GM19455 (cell line): ENCODE measurements at regions not wholly inside any gene's neighbourhood (a gene's known extent, or its start where the extent isn't known, plus 50 kb on each side); places are given as distances from the start of the nearest gene placed in this dataset.

ENCODE experiments used
- ATAC-seq: cut with Tn5 transposase; IDR thresholded peaks from one replicate; pipeline ENCODE4 v1.9.1; 2021; ENCODE audit not compliant: unreplicated experiment

DNA sequence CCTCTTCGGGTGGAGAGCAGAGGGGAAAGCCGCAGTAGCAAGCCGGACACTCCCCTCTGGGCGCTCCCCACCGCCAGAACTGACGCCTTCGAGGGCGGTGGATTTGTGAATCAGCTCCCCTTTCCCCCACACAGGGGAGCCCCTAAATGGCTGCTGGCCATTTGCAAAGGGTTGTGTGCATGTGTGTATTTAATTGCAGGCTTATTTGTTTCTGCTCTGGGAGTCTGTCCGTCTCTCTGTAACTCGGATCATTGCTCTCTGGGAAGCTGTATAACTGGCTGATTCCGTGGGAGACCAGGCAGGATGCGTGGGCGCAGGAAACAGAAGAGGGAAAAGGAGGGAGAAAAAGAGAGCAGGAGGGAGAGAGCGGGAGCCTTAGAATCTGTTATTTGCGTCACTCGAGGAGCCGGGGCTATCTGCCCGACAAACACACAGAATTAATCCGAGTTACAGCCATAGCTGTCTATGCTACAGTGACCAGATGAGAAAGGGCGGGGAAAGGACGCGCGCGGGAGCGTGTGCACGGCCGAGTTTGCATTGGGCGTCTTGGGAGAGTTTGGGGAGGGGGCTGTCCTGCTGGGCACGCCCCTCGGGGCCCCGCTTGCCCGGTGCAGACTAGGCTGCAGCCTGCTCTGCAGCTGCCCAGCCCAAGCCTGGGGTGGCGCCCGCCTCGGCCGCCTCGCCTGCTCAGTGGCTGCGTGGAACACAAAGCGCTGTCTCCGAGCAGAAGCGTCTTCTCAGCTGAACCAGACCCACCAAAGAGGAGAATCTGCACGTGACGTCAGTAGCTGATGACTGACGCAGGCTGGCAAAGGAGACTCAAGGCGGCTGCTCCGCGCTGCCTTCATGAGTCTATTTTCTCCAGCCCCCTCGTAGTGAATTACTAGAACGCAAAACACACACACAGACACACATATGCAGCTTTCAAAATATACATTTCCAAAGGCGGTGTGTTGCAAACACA is 105.3 kb upstream of the HSD17B12 start:
- no peak for ATAC-seq

- ATAC-seq = no peak
Observed at GRCh38 chr11:43575913-43576310, 104.6 kb upstream of the HSD17B12 start.

DNA sequence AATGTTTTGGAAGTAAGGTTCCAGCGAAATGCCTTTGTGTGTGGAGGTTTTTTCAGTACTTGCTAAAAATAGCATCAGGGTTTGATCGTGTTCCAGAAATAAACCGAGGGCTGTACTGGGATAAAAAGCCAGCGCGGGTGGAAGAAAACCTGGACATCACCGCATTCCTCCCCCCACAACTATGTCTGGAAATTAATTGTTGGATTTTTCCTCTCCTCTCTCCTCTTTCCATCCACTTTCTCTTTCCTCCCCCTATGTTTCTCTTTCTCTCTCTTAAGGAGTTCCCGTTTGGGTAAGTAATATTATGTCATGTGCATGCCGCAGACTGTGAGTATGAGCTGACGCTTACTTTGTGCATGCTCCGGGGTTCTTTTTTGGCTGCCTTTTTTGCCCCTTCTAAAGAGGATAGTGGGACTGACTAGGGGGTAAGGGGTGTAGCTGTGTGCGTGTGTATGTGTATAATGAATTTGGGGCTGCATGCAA is 104.2 kb upstream of the HSD17B12 start:
- ATAC-seq = no peak

DNA sequence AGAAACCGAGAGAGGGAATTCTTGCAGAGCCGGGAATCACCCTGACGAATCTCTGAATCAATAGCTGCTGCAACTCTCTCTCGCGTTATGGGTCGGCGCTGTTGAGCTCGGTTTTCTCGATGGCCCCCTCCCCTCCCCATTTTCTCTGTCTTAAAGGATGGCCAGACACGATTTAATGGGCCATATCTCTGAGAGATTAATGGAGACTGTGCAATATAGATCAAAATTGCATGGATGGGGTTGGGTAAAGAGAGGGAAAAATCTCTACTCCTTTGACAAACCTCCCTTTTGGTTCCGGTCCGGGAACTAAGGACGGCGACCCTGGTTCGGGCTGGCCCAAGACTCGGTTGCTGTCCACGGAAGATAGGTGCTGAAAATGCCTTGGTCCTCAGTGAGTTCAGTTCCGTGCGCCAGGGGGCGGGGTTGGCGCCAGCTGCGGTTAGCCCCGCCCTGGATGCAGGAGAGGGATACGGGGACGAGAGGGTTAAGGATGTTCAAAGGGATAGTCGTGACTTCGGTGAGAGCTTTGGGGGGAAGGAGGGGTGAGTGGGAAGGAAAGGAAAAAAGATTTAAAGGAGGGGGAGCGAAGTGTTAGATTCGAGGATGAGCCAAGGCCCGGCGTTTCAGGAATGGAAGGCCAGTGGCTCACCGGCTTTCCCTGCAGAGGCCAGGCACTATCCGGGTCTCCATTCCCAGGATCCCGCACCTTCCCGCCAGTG is 103.6 kb upstream of the HSD17B12 start:
- no peak for ATAC-seq

- no peak for ATAC-seq
Observed at GRCh38 chr11:43577566-43578264, 102.8 kb upstream of the HSD17B12 start.

GRCh38 chr11:43578346-43579170 is 102.0 kb upstream of the HSD17B12 start:
- ATAC-seq = no peak

DNA sequence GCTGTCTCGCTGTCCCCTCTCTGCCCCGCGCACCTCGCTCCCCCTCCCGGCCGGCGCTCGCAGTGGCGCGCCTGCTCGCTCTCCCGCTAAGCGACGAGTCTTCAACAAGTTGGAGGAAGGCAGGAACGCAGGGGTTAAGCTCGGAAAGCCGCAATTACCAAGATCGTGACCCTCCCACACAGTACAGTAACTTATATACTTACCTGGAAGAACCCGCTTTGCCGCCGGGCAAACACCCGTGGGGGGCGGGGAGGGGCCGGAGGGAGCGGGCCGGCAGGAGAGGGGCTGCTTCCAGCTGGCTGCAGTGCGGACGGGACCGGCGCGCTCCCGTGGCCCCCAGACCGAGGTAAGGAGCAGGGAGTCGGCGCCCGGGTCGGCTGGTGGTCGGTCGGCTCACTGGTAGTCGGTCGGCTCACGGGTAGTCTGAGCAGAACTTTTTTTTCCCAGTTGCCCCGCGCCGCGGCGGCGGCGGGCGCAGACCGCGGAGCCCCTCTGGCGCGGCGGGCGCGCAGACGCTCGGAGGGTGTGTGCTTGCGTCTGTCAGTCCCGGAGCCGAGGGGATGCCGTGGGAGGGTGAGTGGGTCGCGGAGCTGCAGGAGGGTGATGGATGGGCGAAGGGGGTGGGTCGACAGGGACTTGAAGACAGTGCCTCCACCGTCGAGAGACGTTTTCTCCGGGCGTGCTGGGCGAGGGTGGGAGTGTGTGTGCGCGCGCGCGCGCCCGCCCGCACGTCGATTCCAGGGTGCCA is 101.2 kb upstream of the HSD17B12 start:
- peak; percentile 54 for ATAC-seq

DNA sequence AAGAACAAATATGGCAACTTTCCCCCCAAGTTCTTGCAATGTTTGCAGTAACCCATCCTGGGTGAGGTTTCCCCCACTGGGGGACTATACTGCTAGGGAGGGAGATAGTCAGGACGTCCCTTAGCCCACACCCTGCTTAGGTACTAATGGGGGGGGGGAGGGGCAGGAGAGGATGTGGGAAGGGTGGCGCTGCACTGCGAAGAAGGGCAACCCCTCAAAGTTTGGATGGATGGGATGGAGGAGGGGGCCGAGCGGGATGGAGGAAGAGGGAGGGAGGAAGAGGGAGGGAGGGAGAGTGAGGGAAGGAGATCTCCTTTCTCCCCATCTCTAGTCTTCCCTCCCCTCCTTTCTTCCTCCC is 100.6 kb upstream of the HSD17B12 start:
- no peak for ATAC-seq

- no peak for ATAC-seq
Observed at GRCh38 chr11:43580735-43581369, 99.7 kb upstream of the HSD17B12 start.

DNA sequence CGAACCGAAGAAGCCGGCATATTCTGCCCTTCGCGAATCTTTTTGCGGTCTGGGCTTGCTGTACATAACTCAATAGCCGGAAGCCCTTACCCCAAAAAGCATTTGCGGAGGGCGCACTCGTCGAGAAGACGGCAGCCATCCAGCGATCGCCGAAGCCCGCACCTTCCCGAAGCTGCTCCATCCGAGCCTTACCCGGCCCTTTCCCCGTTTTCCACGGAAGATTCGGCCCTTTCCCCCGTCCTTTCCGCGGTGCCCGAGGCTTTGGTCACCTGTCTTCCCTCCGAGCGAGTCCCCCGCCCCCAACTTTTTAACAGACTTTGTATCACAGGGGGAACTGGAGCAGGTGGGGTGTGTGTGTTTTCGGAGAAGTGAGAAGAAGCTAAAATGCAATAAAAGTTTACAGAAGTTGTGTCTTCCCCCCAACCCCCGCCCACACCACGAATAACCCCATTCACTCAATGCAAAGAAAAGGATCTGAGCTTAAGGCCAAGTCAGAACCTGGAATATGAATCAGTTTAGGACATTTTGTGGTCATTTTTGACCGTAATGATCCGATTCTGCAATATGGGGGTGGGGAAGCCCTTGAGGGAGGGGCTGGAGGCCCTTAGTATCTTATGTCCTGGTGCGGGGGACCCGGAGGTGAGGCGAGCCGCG is 99.0 kb upstream of the HSD17B12 start:
- no peak for ATAC-seq

DNA sequence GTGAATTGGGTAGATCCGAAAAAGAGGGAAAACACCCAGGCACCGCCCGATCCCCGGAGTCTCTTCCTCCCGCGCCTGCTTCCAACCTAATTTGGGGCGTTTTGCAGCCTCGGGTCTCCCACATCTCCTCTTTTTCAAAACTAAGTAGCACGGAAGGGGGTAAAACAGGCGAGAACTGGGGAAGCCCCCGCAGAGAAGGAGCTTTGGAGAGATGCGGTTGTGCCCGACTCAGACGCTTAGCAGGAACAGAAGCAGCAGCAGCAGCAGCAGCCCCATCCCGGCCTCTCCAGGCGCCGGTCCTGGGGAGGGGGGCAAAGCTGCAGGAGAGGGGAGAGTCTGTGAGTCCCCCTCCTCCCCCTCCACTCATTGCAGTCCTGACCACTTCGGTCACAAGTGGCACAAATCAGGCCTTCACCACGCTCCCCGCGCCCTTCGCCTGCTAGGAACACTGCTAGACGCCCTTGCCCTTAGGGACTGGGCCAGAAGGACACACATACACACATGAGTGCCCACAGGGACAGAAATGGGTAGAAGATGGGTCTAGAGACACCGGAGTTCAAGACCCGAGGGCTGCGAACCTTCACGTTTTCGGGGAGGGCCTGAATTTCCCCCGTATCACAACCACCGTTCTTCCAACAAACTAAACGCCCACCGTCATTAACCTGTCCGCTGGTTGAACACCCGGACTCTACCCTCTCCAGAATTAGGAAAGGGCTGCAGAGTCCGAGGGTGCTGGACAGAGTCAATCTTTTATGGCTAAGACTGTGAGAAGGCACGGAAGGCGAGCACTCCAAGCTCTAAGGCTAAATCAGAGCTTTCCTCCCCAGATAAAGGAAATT is 98.3 kb upstream of the HSD17B12 start:
- ATAC-seq = no peak

DNA sequence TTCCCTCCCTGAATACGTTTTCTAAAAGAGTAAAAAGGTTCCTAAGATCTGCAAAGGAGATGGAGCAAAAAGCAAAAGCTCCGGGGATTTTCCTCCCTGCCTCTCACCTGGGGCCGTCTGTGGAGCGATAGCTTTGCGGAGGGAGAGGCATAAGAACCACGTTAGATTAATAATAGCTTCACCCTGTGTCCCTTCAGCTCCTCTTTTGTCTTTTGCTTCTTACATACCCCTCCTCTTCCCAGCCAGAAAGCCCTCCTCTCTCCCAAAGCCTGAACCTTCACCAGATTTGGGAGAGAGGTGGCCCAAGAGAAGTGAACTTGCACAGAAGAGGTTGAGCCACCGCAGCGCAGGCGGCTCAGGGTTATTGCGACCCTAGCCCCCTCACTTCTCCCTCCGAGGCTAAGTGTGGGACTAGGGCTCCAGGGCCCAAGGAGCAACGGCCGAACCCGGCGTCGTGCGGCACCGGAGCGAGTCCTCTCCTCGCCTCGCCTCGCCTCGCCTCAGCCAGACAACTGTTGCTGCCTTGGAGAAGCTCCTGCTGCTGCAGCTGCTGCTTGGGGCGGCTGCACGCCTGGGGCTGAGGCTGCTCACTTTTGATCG is 97.6 kb upstream of the HSD17B12 start:
- no peak for ATAC-seq

GRCh38 chr11:43583548-43583947 is 97.0 kb upstream of the HSD17B12 start:
- ATAC-seq = no peak

GRCh38 chr11:43585877-43586608 is 94.5 kb upstream of the HSD17B12 start:
- no peak for ATAC-seq

DNA sequence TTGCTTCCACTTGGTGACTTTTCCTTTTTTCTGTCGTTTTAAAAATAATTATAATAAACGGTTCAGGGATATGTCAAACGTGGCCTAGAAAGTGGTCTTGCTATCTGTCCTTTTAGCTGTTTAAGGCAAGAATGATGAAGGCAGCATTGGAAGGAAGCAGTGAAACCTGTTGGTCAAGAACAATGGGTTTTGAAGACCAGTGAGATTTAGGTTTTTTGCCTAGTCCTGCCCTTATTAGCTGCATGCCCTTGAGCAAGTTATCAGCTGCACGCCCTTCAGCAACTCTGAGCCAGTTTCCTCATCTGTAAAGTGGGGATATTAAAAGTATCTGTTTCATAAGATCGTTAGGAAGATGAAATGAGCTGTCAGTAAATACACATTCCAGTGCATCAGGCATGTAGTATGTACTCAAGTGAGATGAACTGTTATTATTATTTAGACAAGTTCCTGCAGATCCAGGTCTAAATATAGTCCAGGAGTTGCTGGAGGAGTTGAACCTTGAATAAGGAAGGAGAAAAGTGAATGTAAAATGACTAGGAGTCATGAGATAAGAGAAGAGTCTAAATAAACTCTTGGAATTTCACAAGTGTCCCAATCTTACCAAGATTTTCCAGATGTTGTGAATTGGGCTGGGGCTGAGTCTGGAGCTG is 90.8 kb upstream of the HSD17B12 start:
- no peak for ATAC-seq

DNA sequence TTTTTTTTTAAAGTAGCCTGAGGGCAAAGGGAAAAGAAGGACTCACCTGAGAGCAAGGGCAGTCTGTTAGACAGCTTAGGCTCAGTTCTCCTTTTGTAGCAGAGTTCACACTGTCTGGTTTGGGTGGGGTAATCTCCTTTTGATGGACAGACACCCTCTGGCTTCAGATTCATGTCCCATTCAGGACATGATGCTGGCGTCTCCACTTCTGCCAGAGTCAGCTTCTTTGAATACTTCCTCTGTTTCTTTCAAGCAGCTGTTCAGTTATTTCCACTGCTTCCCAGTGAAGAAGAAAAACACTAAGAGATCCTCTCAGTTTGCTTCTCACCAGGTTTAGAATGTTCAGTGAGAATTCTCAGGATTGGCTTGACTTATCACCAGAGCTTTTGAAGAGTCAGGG is 79.0 kb upstream of the HSD17B12 start:
- no peak for ATAC-seq
